Testis (tissue), 2 donors: ENCODE measurements at regions not wholly inside any gene's neighbourhood (a gene's known extent, or its start where the extent isn't known, plus 50 kb on each side); places are given as distances from the start of the nearest gene placed in this dataset.

ENCODE experiments used
- DNase-seq: peaks from one replicate; pipeline ENCODE4 v3.0.0-alpha.2; 2019
- H3K27ac ChIP-seq, 2 donors: fragments of 200-600 bp; sonication (generic); one replicate each; pipeline ENCODE4 v1.5.1; 2019
- H3K27me3 ChIP-seq: fragments of 200-600 bp; sonication (generic); one replicate; pipeline ENCODE4 v1.5.1; 2019
- H3K36me3 ChIP-seq: fragments of 200-600 bp; sonication (generic); one replicate; pipeline ENCODE4 v1.5.1; 2017; ENCODE audit warnings: low read depth; ENCODE audit errors: missing control alignments
- H3K4me1 ChIP-seq: fragments of 200-600 bp; sonication (generic); one replicate; pipeline ENCODE4 v1.5.1; 2019
- H3K4me3 ChIP-seq, 2 donors: fragments of 200-600 bp; sonication (generic); one replicate each; pipeline ENCODE4 v1.5.1; 2017 to 2019
- H3K9me3 ChIP-seq: fragments of 200-600 bp; sonication (generic); one replicate; pipeline ENCODE4 v1.5.1; 2017
- CTCF ChIP-seq, 3 experiments: fragments of 450-650 bp in 2 of 3; fragments of 200-600 bp in 1 of 3; sonication (generic) in 1 of 3; IDR thresholded peaks; one replicate each; pipeline ENCODE4 v1.5.1; 2016 to 2019; ENCODE audit warnings: antibody characterized with exemption in 3 of 3, mild to moderate bottlenecking in 2 of 3, moderate library complexity in 1 of 3
- POLR2A ChIP-seq: fragments of 450-650 bp; IDR thresholded peaks from one replicate; pipeline ENCODE4 v1.6.1; 2017; ENCODE audit warnings: antibody characterized with exemption, mild to moderate bottlenecking, moderate library complexity
- WGBS, 2 donors: methylation state at CpG; one replicate each; pipeline ENCODE4 v1.1.5; 2018; 5-methylcytosine and 5-hydroxymethylcytosine counted together
- intact Hi-C: fragments of 100-400 bp; cut with DNase I; formaldehyde crosslinking; loops from one replicate; pipeline ENCODE4 v1.15.1; 2023; ENCODE audit warnings: low total_unique reads

- H3K4me3 ChIP-seq, result no peak overlapping the region
- WGBS, 2 donors, result 70 to 74% methylated on average over 3 to 4 of the region's 4 CpGs
- H3K27me3 ChIP-seq, result no peaks in the 10 kb centered on the region
- no peak overlapping the region for H3K27ac ChIP-seq
- H3K4me1 ChIP-seq, result no peaks in the 10 kb centered on the region
- H3K9me3 ChIP-seq, result no peaks in the 10 kb centered on the region
- intact Hi-C loops, result no loop called here
- TF ChIP-seq CTCF (IDR thresholded peaks at IDR 0.05) (no peak), POLR2A (no peak)
- H3K36me3 ChIP-seq, result no peaks in the 10 kb centered on the region
- DNase-seq, result no peak
Measured at GRCh38 chr4:100041646-100042045, 91.6 kb upstream of the H2AZ1 start.

DNA sequence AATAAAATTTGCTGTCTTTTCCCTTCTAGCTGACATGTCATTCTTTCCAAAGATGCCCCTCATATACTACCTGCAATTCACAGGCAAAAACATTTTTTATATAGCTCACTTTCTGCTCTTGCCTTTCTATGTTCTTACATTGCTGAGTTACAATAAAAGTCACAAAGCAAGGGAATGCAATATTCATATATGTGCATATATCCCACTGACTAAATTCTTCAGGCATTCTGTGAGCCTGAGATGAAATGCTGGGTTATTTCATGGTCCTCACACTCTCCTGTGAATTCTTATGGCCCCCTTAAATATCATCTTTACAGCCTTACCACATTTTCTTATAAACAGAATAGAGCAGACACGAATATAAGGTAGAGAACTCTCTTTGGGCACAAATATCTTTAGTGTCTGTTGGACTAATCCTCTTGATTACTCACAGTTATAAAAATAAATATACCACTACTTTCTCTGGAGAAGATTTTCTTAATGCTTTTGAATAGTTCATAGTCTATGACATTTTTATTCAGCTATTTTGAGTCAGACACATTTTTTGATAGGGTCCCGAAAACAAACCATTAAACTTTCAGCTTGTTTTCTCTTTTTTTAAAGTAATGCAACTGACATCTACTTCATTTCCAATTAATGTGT, 84.1 kb upstream of the H2AZ1 start:
- Histone ChIP-seq H3K27me3 (no peaks in the 10 kb centered on the region), H3K9me3 (no peaks in the 10 kb centered on the region), H3K4me1 (no peaks in the 10 kb centered on the region), H3K27ac (no peak overlapping the region), H3K36me3 (no peaks in the 10 kb centered on the region), H3K4me3 (no peak overlapping the region)
- WGBS, 2 donors, result 70 to 85% methylated on average over 2 of the region's 2 CpGs
- no peak for DNase-seq
- TF ChIP-seq CTCF (IDR thresholded peaks at IDR 0.05), result no peak
- no peak for TF ChIP-seq POLR2A
- intact Hi-C loops, result no loop called here

DNA sequence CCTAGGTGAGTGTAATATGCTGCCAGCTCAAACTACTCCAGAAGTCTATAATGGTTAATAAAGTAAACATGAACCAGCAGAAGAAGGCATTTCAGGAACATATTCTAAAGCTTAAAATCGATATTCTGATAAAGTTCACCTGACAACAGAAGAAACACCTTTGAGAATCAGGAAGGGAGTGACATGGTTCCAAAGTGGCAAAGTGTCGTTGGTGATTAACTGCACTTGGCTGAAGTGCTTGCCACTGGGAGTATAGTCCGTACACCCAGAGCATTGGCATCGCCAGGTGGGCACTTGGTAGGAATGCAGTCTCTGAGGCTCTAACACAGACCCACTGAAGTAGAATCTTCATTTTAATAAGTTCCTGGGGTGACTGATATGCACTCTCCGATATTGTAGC, 76.0 kb upstream of the H2AZ1 start:
- intact Hi-C loops, result no loop called here
- no peak for DNase-seq
- Histone ChIP-seq H3K27ac (no peak overlapping the region), H3K36me3 (no peaks in the 10 kb centered on the region), H3K9me3 (no peaks in the 10 kb centered on the region), H3K4me3 (no peak overlapping the region), H3K27me3 (no peaks in the 10 kb centered on the region), H3K4me1 (no peaks in the 10 kb centered on the region)
- TF ChIP-seq POLR2A (no peak), CTCF (IDR thresholded peaks at IDR 0.05) (no peak)
- WGBS, 2 donors, result 84 to 86% methylated on average over 5 of the region's 5 CpGs

DNA sequence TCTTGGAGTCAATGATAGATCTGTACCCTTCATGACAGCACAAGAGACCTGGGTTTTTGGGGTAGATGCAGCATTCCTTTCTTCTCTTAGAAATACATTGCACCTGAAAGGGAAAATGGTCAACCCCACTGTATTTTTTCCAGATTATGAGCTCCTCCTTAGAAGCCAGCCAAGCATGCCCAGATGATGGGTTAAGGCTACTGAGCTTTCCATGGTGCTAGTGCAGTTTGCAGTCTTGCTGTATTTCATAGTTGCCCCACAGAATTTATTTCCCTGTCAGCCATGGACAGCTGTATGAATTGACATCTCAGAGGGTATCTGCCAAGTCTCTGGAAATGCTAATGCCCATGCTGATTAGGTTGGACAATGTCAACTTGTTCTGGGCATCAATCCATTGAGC, 73.7 kb upstream of the H2AZ1 start:
- Histone ChIP-seq H3K27me3 (no peaks in the 10 kb centered on the region), H3K36me3 (no peaks in the 10 kb centered on the region), H3K4me3 (no peak overlapping the region), H3K4me1 (no peaks in the 10 kb centered on the region), H3K27ac (no peak overlapping the region), H3K9me3 (no peaks in the 10 kb centered on the region)
- intact Hi-C loops, result no loop called here
- no peak for TF ChIP-seq POLR2A
- no peak for TF ChIP-seq CTCF (IDR thresholded peaks at IDR 0.05)
- DNase-seq, result no peak

- Histone ChIP-seq H3K4me3 (no peak overlapping the region), H3K27ac (no peak overlapping the region), H3K9me3 (no peaks in the 10 kb centered on the region), H3K36me3 (no peaks in the 10 kb centered on the region), H3K4me1 (no peaks in the 10 kb centered on the region), H3K27me3 (no peaks in the 10 kb centered on the region)
- no peak for DNase-seq
- intact Hi-C loops, result no loop called here
- TF ChIP-seq POLR2A (no peak), CTCF (IDR thresholded peaks at IDR 0.05) (no peak)
- WGBS, 2 donors, result 72% methylated on average over 5 of the region's 5 CpGs
Measured at GRCh38 chr4:100022792-100023222, 72.7 kb upstream of the H2AZ1 start.
